Muscle of arm (tissue), 1 donor: ENCODE measurements at regions not wholly inside any gene's neighbourhood (a gene's known extent, or its start where the extent isn't known, plus 50 kb on each side); places are given as distances from the start of the nearest gene placed in this dataset.

Source experiments
- DNase-seq: peaks from one replicate; pipeline ENCODE4 v3.0.0-alpha.2; 2013

GRCh38 chr10:59553162-59553900 is 156.3 kb downstream of the SLC16A9 start:
- DNase-seq: no peak

- DNase-seq: no peak
Measured at GRCh38 chr10:59550061-59550460, 159.6 kb downstream of the SLC16A9 start.

GRCh38 chr10:59538623-59539022 is 171.0 kb downstream of the SLC16A9 start:
- no peak for DNase-seq

- peak; percentile 87 for DNase-seq
Measured at GRCh38 chr10:59537501-59537900, 172.1 kb downstream of the SLC16A9 start.

GRCh38 chr10:59536167-59537014 is 173.3 kb downstream of the SLC16A9 start:
- DNase-seq: peak; percentile 88

GRCh38 chr10:59524348-59524747 is 162.0 kb upstream of the FAM13C start:
- peak; percentile 81 for DNase-seq

- DNase-seq: peak; percentile 48
Measured at GRCh38 chr10:59523851-59524250, 161.5 kb upstream of the FAM13C start.

GRCh38 chr10:59517996-59518395 is 155.6 kb upstream of the FAM13C start:
- DNase-seq: peak; percentile 44

GRCh38 chr10:59517341-59517899 is 155.1 kb upstream of the FAM13C start:
- peak; percentile 65 for DNase-seq

GRCh38 chr10:59513558-59513957 is 151.2 kb upstream of the FAM13C start:
- peak; percentile 45 for DNase-seq

- DNase-seq: no peak
Measured at GRCh38 chr10:59512951-59513350, 150.6 kb upstream of the FAM13C start.

- DNase-seq: no peak
Measured at GRCh38 chr10:59508956-59509355, 146.6 kb upstream of the FAM13C start.

- DNase-seq: no peak
Measured at GRCh38 chr10:59508296-59508695, 145.9 kb upstream of the FAM13C start.

- no peak for DNase-seq
Measured at GRCh38 chr10:59505926-59506325, 143.6 kb upstream of the FAM13C start.

- DNase-seq: no peak
Measured at GRCh38 chr10:59499460-59499859, 137.1 kb upstream of the FAM13C start.

- no peak for DNase-seq
Measured at GRCh38 chr10:59493017-59493416, 130.7 kb upstream of the FAM13C start.

GRCh38 chr10:59479426-59479825 is 117.1 kb upstream of the FAM13C start:
- DNase-seq: no peak

GRCh38 chr10:59470570-59470969 is 108.2 kb upstream of the FAM13C start:
- DNase-seq: no peak

- no peak for DNase-seq
Measured at GRCh38 chr10:59465088-59465487, 102.7 kb upstream of the FAM13C start.

- no peak for DNase-seq
Measured at GRCh38 chr10:59464483-59464882, 102.1 kb upstream of the FAM13C start.

- no peak for DNase-seq
Measured at GRCh38 chr10:59463909-59464308, 101.6 kb upstream of the FAM13C start.

GRCh38 chr10:59460601-59461000 is 98.3 kb upstream of the FAM13C start:
- DNase-seq: no peak

GRCh38 chr10:59456199-59456598 is 93.8 kb upstream of the FAM13C start:
- no peak for DNase-seq
